GM12873 (cell line): ENCODE measurements at regions not wholly inside any gene's neighbourhood (a gene's known extent, or its start where the extent isn't known, plus 50 kb on each side); places are given as distances from the start of the nearest gene placed in this dataset.

Experiments
- TF ChIP-seq, protein P1 (sequence below): IDR thresholded peaks from 2 replicates; pipeline ENCODE4 v1.5.1; 2012; ENCODE audit warnings: low read depth, mild to moderate bottlenecking, moderate library complexity, low read length, control low read depth; ENCODE audit not compliant: insufficient read depth; ENCODE audit errors: missing control alignments

GRCh38 chr4:189302719-189303118 lies 638.0 kb upstream of the FRG1 start:
- TF ChIP-seq, protein P1, sequence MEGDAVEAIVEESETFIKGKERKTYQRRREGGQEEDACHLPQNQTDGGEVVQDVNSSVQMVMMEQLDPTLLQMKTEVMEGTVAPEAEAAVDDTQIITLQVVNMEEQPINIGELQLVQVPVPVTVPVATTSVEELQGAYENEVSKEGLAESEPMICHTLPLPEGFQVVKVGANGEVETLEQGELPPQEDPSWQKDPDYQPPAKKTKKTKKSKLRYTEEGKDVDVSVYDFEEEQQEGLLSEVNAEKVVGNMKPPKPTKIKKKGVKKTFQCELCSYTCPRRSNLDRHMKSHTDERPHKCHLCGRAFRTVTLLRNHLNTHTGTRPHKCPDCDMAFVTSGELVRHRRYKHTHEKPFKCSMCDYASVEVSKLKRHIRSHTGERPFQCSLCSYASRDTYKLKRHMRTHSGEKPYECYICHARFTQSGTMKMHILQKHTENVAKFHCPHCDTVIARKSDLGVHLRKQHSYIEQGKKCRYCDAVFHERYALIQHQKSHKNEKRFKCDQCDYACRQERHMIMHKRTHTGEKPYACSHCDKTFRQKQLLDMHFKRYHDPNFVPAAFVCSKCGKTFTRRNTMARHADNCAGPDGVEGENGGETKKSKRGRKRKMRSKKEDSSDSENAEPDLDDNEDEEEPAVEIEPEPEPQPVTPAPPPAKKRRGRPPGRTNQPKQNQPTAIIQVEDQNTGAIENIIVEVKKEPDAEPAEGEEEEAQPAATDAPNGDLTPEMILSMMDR = no peak

- TF ChIP-seq, protein P1 = no peak
Measured at GRCh38 chr4:189304167-189304566, 636.5 kb upstream of the FRG1 start.

GRCh38 chr4:189304809-189305208 lies 635.9 kb upstream of the FRG1 start:
- TF ChIP-seq, protein P1 = no peak

DNA sequence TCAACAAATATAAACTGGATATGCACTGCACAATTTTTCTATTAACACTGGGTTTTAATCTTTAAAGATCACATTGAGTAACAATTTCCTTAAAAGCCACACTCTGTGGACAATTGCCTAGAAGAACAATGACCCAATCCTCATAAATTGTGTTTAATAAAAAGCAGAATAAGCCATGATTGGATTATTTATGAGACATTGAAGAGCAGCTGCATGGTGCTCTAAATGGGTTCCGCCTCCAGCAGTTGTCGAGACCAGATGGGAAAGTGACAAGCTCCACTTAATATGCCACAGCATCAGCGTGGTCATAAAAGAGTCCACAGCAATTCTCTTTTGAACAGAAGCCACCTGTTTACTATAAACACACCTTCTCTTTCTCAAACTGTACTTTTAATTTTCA lies 635.2 kb upstream of the FRG1 start:
- TF ChIP-seq, protein P1 = no peak

DNA sequence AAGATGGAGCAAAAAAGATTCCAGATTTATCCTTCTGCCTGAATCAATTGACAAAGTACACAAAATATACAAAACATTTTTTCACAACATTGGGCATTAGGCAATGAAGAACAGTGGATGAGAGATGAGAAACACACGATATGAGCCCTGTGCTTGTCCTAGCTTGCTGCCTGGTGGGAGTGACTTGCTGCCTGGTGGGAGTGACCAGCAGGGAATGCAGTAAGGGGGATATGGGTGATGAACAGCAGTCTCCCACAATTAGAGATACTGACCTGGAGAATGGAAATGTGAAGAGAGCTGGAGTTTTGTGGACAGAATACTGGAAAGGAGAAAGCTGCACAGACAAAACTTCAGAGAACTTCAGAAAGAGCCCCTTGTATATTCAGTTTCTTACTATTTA lies 629.4 kb upstream of the FRG1 start:
- TF ChIP-seq, protein P1 = no peak

GRCh38 chr4:189313064-189313463 lies 627.6 kb upstream of the FRG1 start:
- TF ChIP-seq, protein P1 = no peak

DNA sequence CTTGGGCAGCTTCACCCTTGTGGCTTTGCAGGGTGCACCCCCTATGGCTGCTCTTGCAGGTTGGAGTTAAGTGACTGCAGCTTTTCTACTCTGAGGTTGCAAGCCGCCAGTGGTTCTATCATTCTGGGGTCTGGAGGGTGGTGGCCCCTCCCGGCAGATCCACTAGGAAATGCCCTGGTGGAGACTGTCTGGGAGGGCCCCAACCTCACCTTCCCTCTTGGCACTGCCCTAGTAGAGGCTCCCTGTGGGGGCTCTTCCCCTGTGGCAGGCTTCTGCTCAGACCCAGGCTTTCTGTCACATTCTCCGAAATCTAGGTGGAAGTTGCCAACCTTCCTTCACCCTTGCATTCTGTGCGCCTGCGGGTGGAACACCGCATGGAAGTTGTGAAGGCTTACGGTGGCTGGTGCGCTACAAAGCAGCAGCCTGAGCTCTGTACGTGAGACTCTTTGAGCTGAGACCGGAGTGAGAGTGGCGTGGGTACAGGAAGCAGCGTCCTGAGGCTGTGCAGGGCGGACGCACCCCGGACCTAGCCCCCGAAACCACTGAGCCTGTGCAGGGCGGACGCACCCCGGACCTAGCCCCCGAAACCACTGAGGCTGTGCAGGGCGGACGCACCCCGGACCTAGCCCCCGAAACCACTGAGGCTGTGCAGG lies 626.7 kb upstream of the FRG1 start:
- TF ChIP-seq, protein P1 = no peak
